Neural progenitor cell (in vitro differentiated cells): ENCODE measurements at regions not wholly inside any gene's neighbourhood (a gene's known extent, or its start where the extent isn't known, plus 50 kb on each side); places are given as distances from the start of the nearest gene placed in this dataset.

Experiments
- CTCF ChIP-seq: fragments of 200-600 bp; sonication (generic); IDR thresholded peaks from 2 replicates; pipeline ENCODE4 v1.5.1; 2017; ENCODE audit warnings: antibody characterized with exemption, mild to moderate bottlenecking
- EZH2 ChIP-seq: fragments of 200-600 bp; sonication (generic); IDR thresholded peaks from 2 replicates; pipeline ENCODE4 v1.6.1; 2017; ENCODE audit warnings: antibody characterized with exemption, mild to moderate bottlenecking, moderate library complexity
- EZH2phosphoT487 ChIP-seq: fragments of 200-600 bp; sonication (generic); IDR thresholded peaks from 2 replicates; pipeline ENCODE4 v1.6.1; 2017; ENCODE audit warnings: antibody characterized with exemption

- no peak for TF ChIP-seq EZH2
- peak; percentile 74 for TF ChIP-seq CTCF
- no peak for TF ChIP-seq EZH2phosphoT487
These were observed 114.6 kb downstream of the FAM170A start for GRCh38 chr5:119743927-119744326.
